Loucy (cell line): ENCODE measurements at regions not wholly inside any gene's neighbourhood (a gene's known extent, or its start where the extent isn't known, plus 50 kb on each side); places are given as distances from the start of the nearest gene placed in this dataset.

Experiments used
- H2AFZ ChIP-seq: fragments of 200-600 bp; sonication (generic); 2 replicates; pipeline ENCODE4 v1.6.0; 2016; ENCODE audit warnings: antibody characterized with exemption, mild to moderate bottlenecking, low read length, moderate library complexity
- H3F3A ChIP-seq: fragments of 200-600 bp; 2 replicates; pipeline ENCODE4 v1.6.0; 2016; ENCODE audit warnings: antibody characterized with exemption, low read depth, mild to moderate bottlenecking
- H3K27me3 ChIP-seq: fragments of 200-600 bp; sonication (generic); 2 replicates; pipeline ENCODE4 v1.6.1; 2014; ENCODE audit warnings: low read length, mild to moderate bottlenecking; ENCODE audit not compliant: insufficient read depth, poor library complexity, severe bottlenecking
- H3K36me3 ChIP-seq: fragments of 200-600 bp; sonication (generic); 2 replicates; pipeline ENCODE4 v1.6.1; 2016; ENCODE audit warnings: low read length; ENCODE audit not compliant: insufficient read depth
- H3K4me1 ChIP-seq: fragments of 200-600 bp; sonication (generic); 2 replicates; pipeline ENCODE4 v1.5.1; 2014; ENCODE audit warnings: low read length, mild to moderate bottlenecking; ENCODE audit not compliant: insufficient read depth, poor library complexity, severe bottlenecking
- H3K4me2 ChIP-seq: fragments of 200-600 bp; sonication (generic); 2 replicates; pipeline ENCODE4 v1.6.0; 2014; ENCODE audit warnings: antibody characterized with exemption, low read length, low read depth, mild to moderate bottlenecking; ENCODE audit not compliant: poor library complexity, severe bottlenecking
- H3K4me3 ChIP-seq: fragments of 200-600 bp; sonication (generic); 2 replicates; pipeline ENCODE4 v1.5.1; 2014; ENCODE audit warnings: low read length, mild to moderate bottlenecking, mixed read lengths; ENCODE audit not compliant: poor library complexity, severe bottlenecking
- H3K79me2 ChIP-seq: fragments of 200-600 bp; sonication (generic); 2 replicates; pipeline ENCODE4 v1.6.1; 2014; ENCODE audit warnings: low read length; ENCODE audit not compliant: insufficient read depth
- H3K9ac ChIP-seq: fragments of 200-600 bp; sonication (generic); 2 replicates; pipeline ENCODE4 v1.6.0; 2014; ENCODE audit warnings: mild to moderate bottlenecking, low read depth, low read length, moderate library complexity; ENCODE audit not compliant: poor library complexity, severe bottlenecking
- H3K9me2 ChIP-seq: fragments of 200-600 bp; sonication (generic); replicated peaks from 2 replicates; pipeline ENCODE4 v1.6.1; 2016; ENCODE audit warnings: low read depth, low read length, mixed read lengths
- H3K9me3 ChIP-seq: fragments of 200-600 bp; sonication (generic); 2 replicates; pipeline ENCODE4 v1.6.1; 2014; ENCODE audit warnings: mild to moderate bottlenecking, antibody characterized with exemption, low read length, low read depth; ENCODE audit not compliant: insufficient read depth
- H4K20me1 ChIP-seq: fragments of 200-600 bp; sonication (generic); 2 replicates; pipeline ENCODE4 v1.6.0; 2014; ENCODE audit warnings: antibody characterized with exemption, low read length, mild to moderate bottlenecking; ENCODE audit not compliant: insufficient read depth, poor library complexity, severe bottlenecking
- EZH2phosphoT487 ChIP-seq: fragments of 200-600 bp; IDR thresholded peaks from 2 replicates; pipeline ENCODE4 v1.6.1; 2018; ENCODE audit warnings: antibody characterized with exemption, mild to moderate bottlenecking, moderate library complexity, borderline replicate concordance
- TF ChIP-seq, protein P1 (sequence below): fragments of 200-600 bp; sonication (generic); conservative IDR thresholded peaks from 2 replicates; pipeline ENCODE4 v1.5.1; 2014; ENCODE audit warnings: mild to moderate bottlenecking, antibody characterized with exemption, low read length

DNA sequence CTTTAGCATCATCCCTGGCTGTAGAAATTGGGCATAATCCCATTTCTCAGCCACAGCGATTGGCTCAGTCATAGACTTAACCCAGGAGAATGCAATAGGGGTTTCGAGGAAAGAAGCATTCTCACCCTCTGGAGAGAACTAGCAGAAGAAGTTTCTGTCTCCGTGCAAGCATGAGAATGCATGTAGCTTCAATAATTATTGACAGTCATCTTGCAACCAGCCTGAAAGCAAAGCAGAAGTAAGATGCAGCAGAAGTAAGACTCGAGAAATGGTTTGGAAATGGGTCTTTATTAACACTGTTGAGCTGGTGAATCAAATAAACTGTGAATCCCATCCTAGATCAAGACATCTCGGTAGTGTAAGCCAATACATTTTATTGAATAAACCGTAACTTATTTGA lies 828.8 kb upstream of the GJE1 start:
- Histone ChIP-seq H3K9me3 (no peaks in the 10 kb centered on the region), H3K4me3 (no peak overlapping the region), H3K4me2 (no peak overlapping the region), H3K79me2 (no peaks in the 10 kb centered on the region), H3K27me3 (no peaks in the 10 kb centered on the region), H3F3A (no peaks in the 10 kb centered on the region), H3K9ac (no peak overlapping the region), H3K4me1 (no peaks in the 10 kb centered on the region), H3K9me2 (no peaks in the 10 kb centered on the region), H2AFZ (no peak overlapping the region), H4K20me1 (no peaks in the 10 kb centered on the region), H3K36me3 (no peaks in the 10 kb centered on the region)
- no peak for TF ChIP-seq EZH2phosphoT487
- TF ChIP-seq, protein P1, sequence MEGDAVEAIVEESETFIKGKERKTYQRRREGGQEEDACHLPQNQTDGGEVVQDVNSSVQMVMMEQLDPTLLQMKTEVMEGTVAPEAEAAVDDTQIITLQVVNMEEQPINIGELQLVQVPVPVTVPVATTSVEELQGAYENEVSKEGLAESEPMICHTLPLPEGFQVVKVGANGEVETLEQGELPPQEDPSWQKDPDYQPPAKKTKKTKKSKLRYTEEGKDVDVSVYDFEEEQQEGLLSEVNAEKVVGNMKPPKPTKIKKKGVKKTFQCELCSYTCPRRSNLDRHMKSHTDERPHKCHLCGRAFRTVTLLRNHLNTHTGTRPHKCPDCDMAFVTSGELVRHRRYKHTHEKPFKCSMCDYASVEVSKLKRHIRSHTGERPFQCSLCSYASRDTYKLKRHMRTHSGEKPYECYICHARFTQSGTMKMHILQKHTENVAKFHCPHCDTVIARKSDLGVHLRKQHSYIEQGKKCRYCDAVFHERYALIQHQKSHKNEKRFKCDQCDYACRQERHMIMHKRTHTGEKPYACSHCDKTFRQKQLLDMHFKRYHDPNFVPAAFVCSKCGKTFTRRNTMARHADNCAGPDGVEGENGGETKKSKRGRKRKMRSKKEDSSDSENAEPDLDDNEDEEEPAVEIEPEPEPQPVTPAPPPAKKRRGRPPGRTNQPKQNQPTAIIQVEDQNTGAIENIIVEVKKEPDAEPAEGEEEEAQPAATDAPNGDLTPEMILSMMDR = no peak

DNA sequence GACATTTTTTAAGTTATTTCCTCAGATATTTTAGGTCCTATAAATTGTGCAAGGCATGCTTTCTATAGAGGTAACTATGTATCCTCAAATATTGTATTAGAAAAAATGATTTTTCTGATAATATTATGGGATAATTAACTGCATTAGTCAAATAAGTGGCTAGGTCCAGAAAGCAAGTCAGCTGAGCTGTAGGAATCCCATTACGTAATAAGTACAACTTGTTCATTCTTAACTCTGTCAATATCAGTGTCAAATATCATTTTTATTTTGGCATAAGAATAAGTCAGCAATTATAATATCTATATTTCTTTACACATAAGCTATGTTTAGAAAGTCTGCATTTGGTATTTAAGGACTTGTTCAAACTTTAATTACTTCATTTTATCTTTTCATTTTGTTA lies 830.9 kb upstream of the GJE1 start:
- H4K20me1 ChIP-seq = no peaks in the 10 kb centered on the region
- H3K4me3 ChIP-seq = no peak overlapping the region
- no peak overlapping the region for H2AFZ ChIP-seq
- no peaks in the 10 kb centered on the region for H3K9me2 ChIP-seq
- no peaks in the 10 kb centered on the region for H3K27me3 ChIP-seq
- TF ChIP-seq, protein P1 = no peak
- TF ChIP-seq EZH2phosphoT487 = no peak
- no peaks in the 10 kb centered on the region for H3K36me3 ChIP-seq
- no peaks in the 10 kb centered on the region for H3K4me1 ChIP-seq
- H3F3A ChIP-seq = no peaks in the 10 kb centered on the region
- no peak overlapping the region for H3K9ac ChIP-seq
- no peaks in the 10 kb centered on the region for H3K9me3 ChIP-seq
- no peaks in the 10 kb centered on the region for H3K79me2 ChIP-seq
- no peak overlapping the region for H3K4me2 ChIP-seq

DNA sequence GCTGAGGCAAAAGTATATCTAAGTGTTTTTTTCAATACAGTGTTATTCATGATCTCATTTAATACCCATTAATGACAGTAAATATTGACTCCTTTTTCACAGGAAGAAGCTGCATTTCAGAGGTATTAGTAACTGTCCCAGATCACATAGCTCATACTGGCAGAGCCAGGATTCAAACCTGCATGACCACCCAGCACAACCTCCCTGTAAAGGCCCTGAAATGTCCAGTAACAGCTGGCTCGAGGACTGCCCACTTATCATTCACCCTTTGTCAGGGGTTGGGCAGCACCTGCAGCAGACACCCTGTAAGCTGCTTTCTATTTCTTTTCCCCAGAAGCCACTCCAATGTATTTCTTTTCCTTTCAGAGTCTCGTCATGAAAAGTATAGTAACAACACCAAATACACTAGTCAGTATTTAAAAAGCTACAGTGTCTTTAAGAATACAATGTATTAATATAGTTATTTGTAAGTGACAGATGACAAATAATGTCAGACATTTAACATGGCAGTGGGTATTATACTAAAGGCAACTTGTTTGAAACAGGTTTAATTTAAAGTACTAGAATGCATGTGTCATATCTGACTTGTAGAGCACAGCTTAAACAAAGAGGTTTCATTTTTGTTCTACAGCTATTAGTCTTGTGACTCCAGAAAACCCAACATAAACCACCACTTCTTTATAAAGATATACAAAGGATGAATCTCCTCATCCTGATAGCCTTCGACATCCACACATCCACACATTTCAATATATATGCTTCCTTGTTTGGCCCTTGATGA lies 841.6 kb upstream of the GJE1 start:
- Histone ChIP-seq H4K20me1 (no peaks in the 10 kb centered on the region), H3K9ac (no peak overlapping the region), H3K4me2 (no peak overlapping the region), H3F3A (no peaks in the 10 kb centered on the region), H3K9me2 (no peaks in the 10 kb centered on the region), H2AFZ (no peak overlapping the region), H3K36me3 (no peaks in the 10 kb centered on the region), H3K9me3 (no peaks in the 10 kb centered on the region), H3K4me3 (no peak overlapping the region), H3K27me3 (no peaks in the 10 kb centered on the region), H3K4me1 (no peaks in the 10 kb centered on the region), H3K79me2 (no peaks in the 10 kb centered on the region)
- TF ChIP-seq, protein P1 = no peak
- TF ChIP-seq EZH2phosphoT487 = no peak
